ENCODE measurements at regions not wholly inside any gene's neighbourhood (a gene's known extent, or its start where the extent isn't known, plus 50 kb on each side); places are given as distances from the start of the nearest gene placed in this dataset.
A peak's percentile ranks its signal among the peaks of the same experiment; 100 is the strongest.

- DNase-seq (peak in 3 of 14 experiments; percentile 0 to 14 (median 3)), ATAC-seq (ENCODE audit: poor library complexity) (no peak)
- Mint-ChIP-seq H3K9me3 (no peaks in the 10 kb centered on the region), H3K4me3 (no peak overlapping the region), H3K4me1 (ENCODE audit: low read depth) (no peaks in the 10 kb centered on the region), H3K27me3 (no peaks in the 10 kb centered on the region), H3K27ac (no peak overlapping the region), H3K36me3 (ENCODE audit: low read depth) (no peaks in the 10 kb centered on the region)
- Histone ChIP-seq H3K27me3 (ENCODE audit: control insufficient read depth in 1 of 2, insufficient read depth in 2 of 2, low read length in 2 of 2) (no peaks in the 10 kb centered on the region), H3K9me3 (ENCODE audit: control insufficient read depth in 1 of 2, insufficient read depth in 1 of 2, low read length in 2 of 2) (no peaks in the 10 kb centered on the region), H3K27ac (ENCODE audit: low read depth in 1 of 2, low read length in 2 of 2) (no peak overlapping the region), H3K4me3 (ENCODE audit: low read length) (no peak overlapping the region), H3K36me3 (ENCODE audit: insufficient read depth, low read length) (no peaks in the 10 kb centered on the region), H3K4me1 (ENCODE audit: insufficient read depth, low read length) (no peaks in the 10 kb centered on the region)
- ChIA-PET CTCF (interaction anchor here (1.0 kb wide), 1 partner anchor 10 kb away, joined by 3 read pairs; no protein-coding TSS in a partner anchor), POLR2A (no interaction called here)
- intact Hi-C loops (cut with DNase I, micrococcal nuclease): no loop called here
- no peak for TF ChIP-seq CTCF (IDR thresholded peaks at IDR 0.05)
These were observed 51.1 kb upstream of the UNC5C start for GRCh38 chr4:95599777-95600400.
